ENCODE measurements at regions not wholly inside any gene's neighbourhood (a gene's known extent, or its start where the extent isn't known, plus 50 kb on each side); places are given as distances from the start of the nearest gene placed in this dataset.
A peak's percentile ranks its signal among the peaks of the same experiment; 100 is the strongest.
"Not testable (repeated sequence)": the region's sequence is repeated elsewhere in the genome, so short reads cannot be mapped to it uniquely, and the experiment has no call there.

GRCh38 chr12:74018849-74019248 is 518.8 kb upstream of the ATXN7L3B start:
- TF ChIP-seq EP300 (IDR thresholded peaks at IDR 0.05) (no peak), CTCF (IDR thresholded peaks at IDR 0.05) (no peak), POLR2A (IDR thresholded peaks at IDR 0.05) (no peak), POLR2AphosphoS5 (IDR thresholded peaks at IDR 0.05) (no peak)

GRCh38 chr12:74021937-74022336 is 515.7 kb upstream of the ATXN7L3B start:
- TF ChIP-seq CTCF (IDR thresholded peaks at IDR 0.05), result peak in 1 of 2 donors; percentile 31
- no peak for TF ChIP-seq EP300 (IDR thresholded peaks at IDR 0.05)
- TF ChIP-seq POLR2A (IDR thresholded peaks at IDR 0.05), result no peak
- Histone ChIP-seq H3K9me3 (no peaks in the 10 kb centered on the region), H3K27ac (no peak overlapping the region), H3K4me3 (no peak overlapping the region), H3K36me3 (no peaks in the 10 kb centered on the region), H3K27me3 (no peaks in the 10 kb centered on the region), H3K4me1 (no peaks in the 10 kb centered on the region)
- DNase-seq (ENCODE audit: low spot score in 2 of 2), result no peak
- whole genome bisulfite sequencing, result 16% methylated on average over 9 of the region's 9 CpGs

More at GRCh38 chr12:74018849-74019248, 518.8 kb upstream of the ATXN7L3B start:
- Histone ChIP-seq H3K9me3 (no peaks in the 10 kb centered on the region), H3K27ac (no peak overlapping the region), H3K36me3 (no peaks in the 10 kb centered on the region), H3K4me1 (no peaks in the 10 kb centered on the region), H3K4me3 (no peak overlapping the region), H3K27me3 (no peaks in the 10 kb centered on the region)
- WGBS, result 56% methylated on average over 1 of the region's 1 CpG
- DNase-seq (ENCODE audit: low spot score in 2 of 2), result no peak

GRCh38 chr12:74031045-74031444 is 506.6 kb upstream of the ATXN7L3B start:
- 49% methylated on average over 2 of the region's 2 CpGs for WGBS
- H3K9me3 ChIP-seq, result no peaks in the 10 kb centered on the region
- TF ChIP-seq CTCF (IDR thresholded peaks at IDR 0.05) (no peak), POLR2AphosphoS5 (IDR thresholded peaks at IDR 0.05) (no peak), POLR2A (IDR thresholded peaks at IDR 0.05) (no peak), EP300 (IDR thresholded peaks at IDR 0.05) (no peak)

GRCh38 chr12:74033531-74033930 is 504.1 kb upstream of the ATXN7L3B start:
- no peak overlapping the region for H3K27ac ChIP-seq
- H3K4me3 ChIP-seq, result no peak overlapping the region
- no peaks in the 10 kb centered on the region for H3K36me3 ChIP-seq
- TF ChIP-seq EP300 (IDR thresholded peaks at IDR 0.05) (no peak), CTCF (IDR thresholded peaks at IDR 0.05) (no peak), POLR2AphosphoS5 (IDR thresholded peaks at IDR 0.05) (no peak), POLR2A (IDR thresholded peaks at IDR 0.05) (no peak)
- DNase-seq (ENCODE audit: low spot score in 2 of 2), result no peak
- whole genome bisulfite sequencing, result 64% methylated on average over 3 of the region's 3 CpGs
- no peaks in the 10 kb centered on the region for H3K4me1 ChIP-seq
- H3K27me3 ChIP-seq, result no peaks in the 10 kb centered on the region
- no peaks in the 10 kb centered on the region for H3K9me3 ChIP-seq

More at GRCh38 chr12:74031045-74031444, 506.6 kb upstream of the ATXN7L3B start:
- Histone ChIP-seq H3K27ac (no peak overlapping the region), H3K27me3 (no peaks in the 10 kb centered on the region), H3K36me3 (no peaks in the 10 kb centered on the region), H3K4me1 (no peaks in the 10 kb centered on the region), H3K4me3 (no peak overlapping the region)
- no peak for DNase-seq (ENCODE audit: low spot score in 2 of 2)

GRCh38 chr12:74039138-74039537 is 498.5 kb upstream of the ATXN7L3B start:
- H3K27me3 ChIP-seq, result not testable (repeated sequence)
- 100% methylated on average over 2 of the region's 2 CpGs for WGBS

GRCh38 chr12:74043343-74043742 is 494.3 kb upstream of the ATXN7L3B start:
- Histone ChIP-seq H3K36me3 (no peaks in the 10 kb centered on the region), H3K27me3 (no peaks in the 10 kb centered on the region), H3K27ac (no peak overlapping the region), H3K4me1 (no peaks in the 10 kb centered on the region), H3K4me3 (no peak overlapping the region), H3K9me3 (no peaks in the 10 kb centered on the region)
- no peak for DNase-seq (ENCODE audit: low spot score in 2 of 2)
- 34% methylated on average over 3 of the region's 3 CpGs for WGBS
- TF ChIP-seq POLR2A (IDR thresholded peaks at IDR 0.05) (no peak), CTCF (IDR thresholded peaks at IDR 0.05) (no peak), EP300 (IDR thresholded peaks at IDR 0.05) (no peak), POLR2AphosphoS5 (IDR thresholded peaks at IDR 0.05) (no peak)

More at GRCh38 chr12:74039138-74039537, 498.5 kb upstream of the ATXN7L3B start:
- H3K27ac ChIP-seq; H3K4me3 ChIP-seq; H3K9me3 ChIP-seq; H3K36me3 ChIP-seq; DNase-seq (ENCODE audit: low spot score in 2 of 2); H3K4me1 ChIP-seq: not testable (repeated sequence)

Data from suprapubic skin (tissue), 4 donors.